Activated CD4-positive, alpha-beta T cell treated with anti-CD3 and anti-CD28 coated beads, Interleukin-2, amount 10 ng/mL, durations not matched to agents 24 days and 14 days (primary cell): ENCODE measurements at regions not wholly inside any gene's neighbourhood (a gene's known extent, or its start where the extent isn't known, plus 50 kb on each side); places are given as distances from the start of the nearest gene placed in this dataset.

Experiments
- DNase-seq: peaks from one replicate; pipeline ENCODE4 v3.0.0; 2022
- H3K27ac Mint-ChIP-seq: one replicate; pipeline ENCODE4 v1.8.0; 2022; ENCODE audit warnings: mild to moderate bottlenecking, mixed read lengths
- H3K27me3 Mint-ChIP-seq: one replicate; pipeline ENCODE4 v1.8.0; 2022; ENCODE audit warnings: mixed read lengths
- H3K36me3 Mint-ChIP-seq: one replicate; pipeline ENCODE4 v1.8.0; 2022; ENCODE audit warnings: low read depth, mild to moderate bottlenecking, mixed read lengths
- H3K4me1 Mint-ChIP-seq: one replicate; pipeline ENCODE4 v1.8.0; 2021; ENCODE audit warnings: mixed read lengths
- H3K4me3 Mint-ChIP-seq: one replicate; pipeline ENCODE4 v1.8.0; 2022; ENCODE audit warnings: mild to moderate bottlenecking, moderate library complexity, mixed read lengths
- H3K9me3 Mint-ChIP-seq: one replicate; pipeline ENCODE4 v1.8.0; 2021; ENCODE audit warnings: mixed read lengths
- intact Hi-C: fragments of 100-400 bp; cut with micrococcal nuclease; formaldehyde crosslinking; loops from one replicate; pipeline ENCODE4 v1.15.1; 2023

- Mint-ChIP-seq H3K27me3 (peaks cover 16% of the 10 kb centered on the region), H3K36me3 (no peaks in the 10 kb centered on the region), H3K27ac (no peak overlapping the region), H3K4me1 (peaks cover 4% of the 10 kb centered on the region), H3K9me3 (no peaks in the 10 kb centered on the region), H3K4me3 (no peak overlapping the region)
- no peak for DNase-seq
- intact Hi-C loops: no loop called here
These were observed 127.2 kb downstream of the FOXD2 start for GRCh38 chr1:47565092-47565491.

- intact Hi-C loops: no loop called here
- Mint-ChIP-seq H3K27ac (no peak overlapping the region), H3K4me1 (peaks cover 7% of the 10 kb centered on the region), H3K36me3 (no peaks in the 10 kb centered on the region), H3K4me3 (no peak overlapping the region), H3K27me3 (peaks cover 16% of the 10 kb centered on the region), H3K9me3 (no peaks in the 10 kb centered on the region)
- no peak for DNase-seq
These were observed 127.8 kb downstream of the FOXD2 start for GRCh38 chr1:47565676-47566075.

GRCh38 chr1:47568763-47569162, 130.9 kb downstream of the FOXD2 start:
- Mint-ChIP-seq H3K27me3 (peaks cover 9% of the 10 kb centered on the region), H3K4me3 (no peak overlapping the region), H3K36me3 (no peaks in the 10 kb centered on the region), H3K9me3 (no peaks in the 10 kb centered on the region), H3K4me1 (peaks cover 4% of the 10 kb centered on the region), H3K27ac (no peak overlapping the region)
- DNase-seq: no peak
- intact Hi-C loops: no loop called here

- no peak overlapping the region for H3K4me3 Mint-ChIP-seq
- no peaks in the 10 kb centered on the region for H3K36me3 Mint-ChIP-seq
- H3K27ac Mint-ChIP-seq: no peak overlapping the region
- peaks cover 6% of the 10 kb centered on the region for H3K27me3 Mint-ChIP-seq
- H3K4me1 Mint-ChIP-seq: peaks cover 4% of the 10 kb centered on the region
- no peak for DNase-seq
- no peaks in the 10 kb centered on the region for H3K9me3 Mint-ChIP-seq
- intact Hi-C loops: no loop called here
These were observed 131.4 kb downstream of the FOXD2 start for GRCh38 chr1:47569261-47569660.

- Mint-ChIP-seq H3K27me3 (peaks cover 5% of the 10 kb centered on the region), H3K27ac (no peak overlapping the region), H3K36me3 (no peaks in the 10 kb centered on the region), H3K9me3 (no peaks in the 10 kb centered on the region), H3K4me1 (peaks cover 4% of the 10 kb centered on the region), H3K4me3 (no peak overlapping the region)
- no peak for DNase-seq
- intact Hi-C loops: no loop called here
These were observed 132.0 kb downstream of the FOXD2 start for GRCh38 chr1:47569681-47570470.

GRCh38 chr1:47571161-47571560, 133.3 kb downstream of the FOXD2 start:
- H3K27ac Mint-ChIP-seq: no peak overlapping the region
- intact Hi-C loops: no loop called here
- peaks cover 4% of the 10 kb centered on the region for H3K4me1 Mint-ChIP-seq
- peaks cover 5% of the 10 kb centered on the region for H3K27me3 Mint-ChIP-seq
- H3K4me3 Mint-ChIP-seq: no peak overlapping the region
- no peaks in the 10 kb centered on the region for H3K9me3 Mint-ChIP-seq
- no peak for DNase-seq
- no peaks in the 10 kb centered on the region for H3K36me3 Mint-ChIP-seq

GRCh38 chr1:47571952-47572351, 134.1 kb downstream of the FOXD2 start:
- intact Hi-C loops: no loop called here
- no peaks in the 10 kb centered on the region for H3K36me3 Mint-ChIP-seq
- no peak overlapping the region for H3K27ac Mint-ChIP-seq
- H3K4me3 Mint-ChIP-seq: no peak overlapping the region
- peaks cover 4% of the 10 kb centered on the region for H3K4me1 Mint-ChIP-seq
- peaks cover 5% of the 10 kb centered on the region for H3K27me3 Mint-ChIP-seq
- no peaks in the 10 kb centered on the region for H3K9me3 Mint-ChIP-seq
- DNase-seq: no peak

- no peak for DNase-seq
- Mint-ChIP-seq H3K27me3 (peaks cover 5% of the 10 kb centered on the region), H3K36me3 (no peaks in the 10 kb centered on the region), H3K4me1 (peaks cover 4% of the 10 kb centered on the region), H3K9me3 (no peaks in the 10 kb centered on the region), H3K27ac (no peak overlapping the region), H3K4me3 (no peak overlapping the region)
- intact Hi-C loops: no loop called here
These were observed 135.0 kb downstream of the FOXD2 start for GRCh38 chr1:47572731-47573430.

- H3K36me3 Mint-ChIP-seq: no peaks in the 10 kb centered on the region
- no peak overlapping the region for H3K27ac Mint-ChIP-seq
- no peaks in the 10 kb centered on the region for H3K27me3 Mint-ChIP-seq
- peaks cover 4% of the 10 kb centered on the region for H3K4me1 Mint-ChIP-seq
- no peak for DNase-seq
- no peak overlapping the region for H3K4me3 Mint-ChIP-seq
- H3K9me3 Mint-ChIP-seq: no peaks in the 10 kb centered on the region
- intact Hi-C loops: no loop called here
These were observed 136.8 kb downstream of the FOXD2 start for GRCh38 chr1:47574451-47575165.

GRCh38 chr1:47575855-47576757, 138.3 kb downstream of the FOXD2 start:
- no peaks in the 10 kb centered on the region for H3K27me3 Mint-ChIP-seq
- no peaks in the 10 kb centered on the region for H3K36me3 Mint-ChIP-seq
- no peaks in the 10 kb centered on the region for H3K4me1 Mint-ChIP-seq
- no peak overlapping the region for H3K27ac Mint-ChIP-seq
- H3K4me3 Mint-ChIP-seq: no peak overlapping the region
- intact Hi-C loops: no loop called here
- H3K9me3 Mint-ChIP-seq: no peaks in the 10 kb centered on the region
- DNase-seq: no peak

GRCh38 chr1:47576758-47577115, 138.9 kb downstream of the FOXD2 start:
- peaks cover under 1% of the 10 kb centered on the region for H3K27me3 Mint-ChIP-seq
- DNase-seq: no peak
- no peaks in the 10 kb centered on the region for H3K36me3 Mint-ChIP-seq
- no peak overlapping the region for H3K4me3 Mint-ChIP-seq
- no peaks in the 10 kb centered on the region for H3K4me1 Mint-ChIP-seq
- no peaks in the 10 kb centered on the region for H3K9me3 Mint-ChIP-seq
- intact Hi-C loops: no loop called here
- H3K27ac Mint-ChIP-seq: no peak overlapping the region

- Mint-ChIP-seq H3K27me3 (peaks cover 2% of the 10 kb centered on the region), H3K4me1 (no peaks in the 10 kb centered on the region), H3K9me3 (no peaks in the 10 kb centered on the region), H3K27ac (no peak overlapping the region), H3K36me3 (no peaks in the 10 kb centered on the region), H3K4me3 (no peak overlapping the region)
- intact Hi-C loops: no loop called here
- no peak for DNase-seq
These were observed 139.6 kb downstream of the FOXD2 start for GRCh38 chr1:47577303-47578025.
